GM12873 (cell line): ENCODE measurements at regions not wholly inside any gene's neighbourhood (a gene's known extent, or its start where the extent isn't known, plus 50 kb on each side); places are given as distances from the start of the nearest gene placed in this dataset.

ENCODE experiments used
- TF ChIP-seq, protein P1 (sequence below): IDR thresholded peaks from 2 replicates; pipeline ENCODE4 v1.5.1; 2012; ENCODE audit warnings: low read depth, mild to moderate bottlenecking, moderate library complexity, low read length, control low read depth; ENCODE audit not compliant: insufficient read depth; ENCODE audit errors: missing control alignments

DNA sequence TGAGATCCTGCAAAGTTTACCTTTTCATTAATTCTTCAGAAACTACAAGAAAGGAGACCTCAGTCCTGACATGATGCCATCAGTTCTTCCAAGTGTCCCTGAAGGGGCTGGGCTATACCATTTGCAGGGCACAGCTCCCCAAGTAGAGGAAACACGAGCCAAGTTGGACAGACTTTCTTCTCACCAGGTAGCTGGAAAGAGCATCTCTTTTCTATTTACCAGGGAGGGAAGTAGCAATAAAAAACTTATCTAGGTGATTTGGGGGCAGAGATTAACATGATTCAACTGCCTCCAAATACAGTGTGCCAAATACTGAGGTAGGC is 103.9 kb upstream of the KCND3 start:
- TF ChIP-seq, protein P1, sequence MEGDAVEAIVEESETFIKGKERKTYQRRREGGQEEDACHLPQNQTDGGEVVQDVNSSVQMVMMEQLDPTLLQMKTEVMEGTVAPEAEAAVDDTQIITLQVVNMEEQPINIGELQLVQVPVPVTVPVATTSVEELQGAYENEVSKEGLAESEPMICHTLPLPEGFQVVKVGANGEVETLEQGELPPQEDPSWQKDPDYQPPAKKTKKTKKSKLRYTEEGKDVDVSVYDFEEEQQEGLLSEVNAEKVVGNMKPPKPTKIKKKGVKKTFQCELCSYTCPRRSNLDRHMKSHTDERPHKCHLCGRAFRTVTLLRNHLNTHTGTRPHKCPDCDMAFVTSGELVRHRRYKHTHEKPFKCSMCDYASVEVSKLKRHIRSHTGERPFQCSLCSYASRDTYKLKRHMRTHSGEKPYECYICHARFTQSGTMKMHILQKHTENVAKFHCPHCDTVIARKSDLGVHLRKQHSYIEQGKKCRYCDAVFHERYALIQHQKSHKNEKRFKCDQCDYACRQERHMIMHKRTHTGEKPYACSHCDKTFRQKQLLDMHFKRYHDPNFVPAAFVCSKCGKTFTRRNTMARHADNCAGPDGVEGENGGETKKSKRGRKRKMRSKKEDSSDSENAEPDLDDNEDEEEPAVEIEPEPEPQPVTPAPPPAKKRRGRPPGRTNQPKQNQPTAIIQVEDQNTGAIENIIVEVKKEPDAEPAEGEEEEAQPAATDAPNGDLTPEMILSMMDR: no peak

DNA sequence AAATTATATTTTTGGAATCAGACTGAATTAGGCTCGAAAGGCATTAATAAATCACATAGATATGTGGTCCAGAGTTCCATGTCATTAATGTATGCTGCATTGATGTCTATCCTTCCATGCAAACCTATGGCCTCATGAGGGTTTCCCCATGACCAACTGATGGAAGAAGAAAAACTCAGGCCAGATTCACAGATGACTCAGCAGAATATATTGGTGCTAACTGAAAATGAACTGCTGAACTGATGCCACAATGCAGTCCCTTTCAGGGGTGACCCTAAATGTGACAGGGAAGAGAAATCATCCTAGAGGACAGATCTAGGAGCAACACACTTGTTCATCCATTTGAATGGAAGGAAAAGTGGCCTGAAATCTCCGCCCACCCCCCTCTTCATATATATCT is 110.5 kb upstream of the KCND3 start:
- TF ChIP-seq, protein P1: no peak

DNA sequence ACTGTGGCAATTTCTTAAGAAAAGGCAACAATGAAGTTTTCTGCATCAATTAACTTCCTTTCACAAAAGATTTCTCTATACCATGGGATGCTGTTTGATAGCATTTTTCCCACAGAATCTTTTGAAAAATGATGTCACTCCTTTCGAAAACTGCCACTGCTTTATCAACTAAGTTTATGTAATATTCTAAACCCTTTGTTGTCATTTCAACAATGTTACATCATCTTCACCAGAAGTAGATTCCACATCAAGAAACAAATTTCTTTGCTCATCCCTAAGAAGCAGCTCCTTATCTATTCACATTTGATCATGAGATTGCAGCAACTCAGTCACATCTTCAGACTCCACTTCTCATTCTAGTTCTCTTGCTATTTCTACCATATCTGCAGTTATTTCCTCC is 116.1 kb upstream of the KCND3 start:
- TF ChIP-seq, protein P1: no peak

DNA sequence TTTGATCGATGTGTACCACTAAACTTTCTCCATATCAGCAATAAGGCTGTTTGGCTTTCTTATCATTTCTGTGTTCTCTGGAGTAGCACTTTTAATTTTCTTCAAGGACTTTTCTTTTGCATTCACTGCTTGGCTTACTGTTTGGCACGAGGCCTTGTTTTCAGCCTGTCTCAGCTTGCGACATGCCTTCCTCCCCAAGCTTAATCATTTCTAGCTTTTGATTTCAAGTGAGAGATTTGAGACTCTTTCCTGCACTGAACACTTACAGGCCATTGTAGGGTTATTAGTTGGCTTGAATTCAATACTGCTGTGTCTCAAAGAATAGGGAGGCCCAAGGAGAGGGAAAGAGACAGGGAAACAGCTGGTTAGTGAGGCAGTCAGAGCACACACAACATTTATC is 120.6 kb upstream of the KCND3 start:
- TF ChIP-seq, protein P1: no peak

DNA sequence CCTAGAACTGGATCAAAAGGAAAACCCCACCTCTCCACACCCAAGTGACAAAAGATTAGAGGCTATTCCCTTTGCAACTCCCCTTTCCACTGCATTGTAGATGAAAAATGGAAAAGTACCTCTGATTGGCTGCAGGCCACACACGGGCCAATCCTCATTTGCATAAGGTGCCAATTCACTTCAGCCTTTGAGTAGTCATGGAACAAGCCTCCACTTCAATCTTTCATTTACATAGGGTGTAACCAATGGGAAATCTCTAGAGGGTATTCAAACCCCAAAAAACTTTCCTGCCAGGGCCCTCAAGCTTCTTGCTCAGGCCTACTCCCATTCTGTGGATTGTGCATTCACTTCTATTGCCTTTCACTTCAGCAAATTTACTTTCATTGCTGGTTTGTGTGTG is 122.3 kb upstream of the KCND3 start:
- TF ChIP-seq, protein P1: no peak

DNA sequence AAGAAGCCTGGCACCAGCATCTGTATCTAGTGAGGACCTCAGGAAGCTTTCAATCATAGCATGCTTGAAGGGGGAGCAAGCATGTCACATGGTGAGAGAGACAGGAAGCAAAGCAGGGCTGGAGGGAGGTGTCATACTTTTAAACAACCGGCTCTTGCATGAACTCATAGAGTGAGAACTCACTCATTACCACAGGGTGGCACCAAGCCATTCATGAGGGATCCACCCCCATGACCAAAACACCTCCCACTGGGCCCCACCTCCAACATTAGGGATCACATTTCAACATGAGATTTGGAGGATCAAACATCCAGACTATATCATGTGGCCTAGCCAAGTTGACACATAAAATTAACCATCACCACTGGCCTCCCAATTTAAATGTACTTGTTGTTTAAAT is 125.1 kb upstream of the KCND3 start:
- TF ChIP-seq, protein P1: no peak

DNA sequence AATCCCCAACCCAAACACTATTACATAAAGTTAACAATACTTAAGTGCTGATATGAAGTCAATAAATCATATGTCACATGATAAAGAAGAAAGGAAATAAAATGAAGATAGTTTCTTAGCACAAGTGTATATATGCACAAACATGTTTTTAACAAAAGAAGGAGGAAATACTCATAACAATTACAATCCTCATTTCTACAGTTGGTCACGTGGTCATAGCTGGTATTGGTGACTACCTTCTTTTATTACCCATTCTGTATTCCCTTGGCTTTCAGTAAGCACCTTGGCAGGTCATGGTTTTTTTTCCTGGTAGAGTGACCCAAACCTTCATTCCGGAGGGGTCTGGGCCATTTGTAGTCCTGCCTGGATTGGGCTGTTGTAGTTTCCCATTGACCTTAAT is 137.1 kb upstream of the KCND3 start:
- TF ChIP-seq, protein P1: no peak

DNA sequence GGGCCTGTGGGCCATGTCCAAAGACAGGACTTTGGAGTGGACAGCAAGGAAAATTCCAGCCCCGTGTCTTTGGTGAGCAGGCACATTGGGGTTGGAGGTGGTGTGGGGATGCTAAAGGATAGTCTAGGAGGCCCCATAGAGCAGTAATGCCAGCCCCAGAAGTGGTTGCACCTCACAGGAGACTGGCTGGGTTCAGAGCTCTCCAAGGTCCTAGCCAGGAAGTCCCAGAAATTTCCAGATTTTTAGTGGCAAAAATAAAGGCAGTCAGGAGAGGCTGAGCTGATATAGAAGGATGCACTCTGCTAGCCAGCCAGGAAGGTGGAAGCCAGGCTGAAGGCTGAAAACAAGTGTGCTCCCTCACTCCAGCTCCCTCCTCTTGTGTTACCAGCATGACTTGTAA is 144.0 kb upstream of the KCND3 start:
- TF ChIP-seq, protein P1: no peak
